SU-DHL-6 (cell line): ENCODE measurements at regions not wholly inside any gene's neighbourhood (a gene's known extent, or its start where the extent isn't known, plus 50 kb on each side); places are given as distances from the start of the nearest gene placed in this dataset.

Experiments
- EZH2phosphoT487 ChIP-seq: fragments of 200-600 bp; sonication (generic), shearing (Covaris generic); conservative IDR thresholded peaks from 2 replicates; pipeline ENCODE4 v1.6.1; 2018; ENCODE audit warnings: mild to moderate bottlenecking, antibody characterized with exemption, low read length, moderate library complexity, mixed read lengths
- TF ChIP-seq, protein P1 (sequence below): fragments of 200-600 bp; sonication (generic); IDR thresholded peaks from one replicate; pipeline ENCODE4 v1.5.1; 2017; ENCODE audit warnings: antibody characterized with exemption, mild to moderate bottlenecking, low read length, moderate library complexity; ENCODE audit not compliant: insufficient read depth, poor library complexity, severe bottlenecking

- TF ChIP-seq, protein P1, sequence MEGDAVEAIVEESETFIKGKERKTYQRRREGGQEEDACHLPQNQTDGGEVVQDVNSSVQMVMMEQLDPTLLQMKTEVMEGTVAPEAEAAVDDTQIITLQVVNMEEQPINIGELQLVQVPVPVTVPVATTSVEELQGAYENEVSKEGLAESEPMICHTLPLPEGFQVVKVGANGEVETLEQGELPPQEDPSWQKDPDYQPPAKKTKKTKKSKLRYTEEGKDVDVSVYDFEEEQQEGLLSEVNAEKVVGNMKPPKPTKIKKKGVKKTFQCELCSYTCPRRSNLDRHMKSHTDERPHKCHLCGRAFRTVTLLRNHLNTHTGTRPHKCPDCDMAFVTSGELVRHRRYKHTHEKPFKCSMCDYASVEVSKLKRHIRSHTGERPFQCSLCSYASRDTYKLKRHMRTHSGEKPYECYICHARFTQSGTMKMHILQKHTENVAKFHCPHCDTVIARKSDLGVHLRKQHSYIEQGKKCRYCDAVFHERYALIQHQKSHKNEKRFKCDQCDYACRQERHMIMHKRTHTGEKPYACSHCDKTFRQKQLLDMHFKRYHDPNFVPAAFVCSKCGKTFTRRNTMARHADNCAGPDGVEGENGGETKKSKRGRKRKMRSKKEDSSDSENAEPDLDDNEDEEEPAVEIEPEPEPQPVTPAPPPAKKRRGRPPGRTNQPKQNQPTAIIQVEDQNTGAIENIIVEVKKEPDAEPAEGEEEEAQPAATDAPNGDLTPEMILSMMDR = no peak
- TF ChIP-seq EZH2phosphoT487 = no peak
Measured at GRCh38 chr3:74119221-74119620, 494.5 kb upstream of the PDZRN3 start.
